Natural killer cell (primary cell): ENCODE measurements at regions not wholly inside any gene's neighbourhood (a gene's known extent, or its start where the extent isn't known, plus 50 kb on each side); places are given as distances from the start of the nearest gene placed in this dataset.
A peak's percentile ranks its signal among the peaks of the same experiment; 100 is the strongest.

Source experiments
- ATAC-seq, 3 donors: fragments of 150-1000 bp in 2 of 3; fragments of 200-7000 bp in 1 of 3; cut with Tn5 transposase; 1 replicate in 1 of 3; 2 replicates in 2 of 3; pipeline ENCODE4 v1.10.0; 2021; ENCODE audit warnings: mild to moderate bottlenecking in 2 of 3, moderate library complexity in 2 of 3
- DNase-seq, 2 donors: peaks; one replicate each; pipeline versions ENCODE4 v3.0.0 to v3.0.0-alpha.2; 2013 to 2021; ENCODE audit warnings: mixed read lengths in 1 of 2
- H3K27ac ChIP-seq: one replicate; pipeline ENCODE4 v1.5.1; 2013; ENCODE audit warnings: mild to moderate bottlenecking, low read length
- H3K27me3 ChIP-seq: one replicate; pipeline ENCODE4 v1.6.1; 2013; ENCODE audit warnings: low read length; ENCODE audit not compliant: control insufficient read depth, insufficient read depth
- H3K36me3 ChIP-seq: one replicate; pipeline ENCODE4 v1.6.1; 2013; ENCODE audit warnings: low read length; ENCODE audit not compliant: control insufficient read depth, insufficient read depth
- H3K4me1 ChIP-seq: one replicate; pipeline ENCODE4 v1.6.1; 2013; ENCODE audit warnings: low read length; ENCODE audit not compliant: control insufficient read depth, insufficient read depth
- H3K4me3 ChIP-seq: one replicate; pipeline ENCODE4 v1.5.1; 2013; ENCODE audit warnings: low read length
- H3K9me3 ChIP-seq: one replicate; pipeline ENCODE4 v1.6.1; 2013; ENCODE audit warnings: low read length; ENCODE audit not compliant: control insufficient read depth, insufficient read depth
- H3K27ac Mint-ChIP-seq, 2 donors: one replicate each; pipeline ENCODE4 v1.8.0; 2022; ENCODE audit warnings: mild to moderate bottlenecking in 2 of 2, mixed read lengths in 2 of 2, moderate library complexity in 1 of 2
- H3K27me3 Mint-ChIP-seq, 2 donors: one replicate each; pipeline ENCODE4 v1.8.0; 2022; ENCODE audit warnings: low read depth in 2 of 2, mixed read lengths in 2 of 2
- H3K36me3 Mint-ChIP-seq: one replicate; pipeline ENCODE4 v1.8.0; 2022; ENCODE audit warnings: mixed read lengths
- H3K4me1 Mint-ChIP-seq, 2 donors: one replicate each; pipeline ENCODE4 v1.8.0; 2022; ENCODE audit warnings: mixed read lengths in 2 of 2
- H3K4me3 Mint-ChIP-seq: one replicate; pipeline ENCODE4 v1.8.0; 2022; ENCODE audit warnings: mild to moderate bottlenecking, moderate library complexity, mixed read lengths
- H3K9me3 Mint-ChIP-seq, 2 donors: one replicate each; pipeline ENCODE4 v1.8.0; 2022; ENCODE audit warnings: mixed read lengths in 2 of 2
- CTCF ChIP-seq: fragments of 200-600 bp; IDR thresholded peaks from one replicate; pipeline ENCODE4 v1.8.0; 2022; ENCODE audit warnings: antibody characterized with exemption
- WGBS: methylation state at CpG from one replicate; pipeline ENCODE4 v1.1.7; 2013; ENCODE audit warnings: missing lambda C conversion rate; ENCODE audit not compliant: insufficient coverage; 5-methylcytosine and 5-hydroxymethylcytosine counted together
- intact Hi-C: fragments of 100-400 bp; cut with micrococcal nuclease; formaldehyde crosslinking; loops from one replicate; pipeline ENCODE4 v1.14.2; 2022

- Histone ChIP-seq H3K36me3 (no peaks in the 10 kb centered on the region), H3K4me1 (no peaks in the 10 kb centered on the region), H3K4me3 (no peak overlapping the region), H3K9me3 (no peaks in the 10 kb centered on the region), H3K27me3 (no peaks in the 10 kb centered on the region), H3K27ac (no peak overlapping the region)
- Mint-ChIP-seq H3K4me3 (no peak overlapping the region), H3K36me3 (no peaks in the 10 kb centered on the region), H3K27me3 (peaks cover 8 to 11% of the 10 kb centered on the region in 2 donors), H3K4me1 (no peaks in the 10 kb centered on the region), H3K27ac (no peak overlapping the region), H3K9me3 (no peaks in the 10 kb centered on the region)
- intact Hi-C loops: no loop called here
- DNase-seq (no peak), ATAC-seq (peak in 1 of 3 donors; percentile 11)
- TF ChIP-seq CTCF: no peak
- WGBS: 82% methylated on average over 11 of the region's 11 CpGs
Measured at GRCh38 chr10:123552760-123553554, 113.2 kb upstream of the GPR26 start.

GRCh38 chr10:123553810-123554430 lies 112.2 kb upstream of the GPR26 start:
- WGBS: 78% methylated on average over 10 of the region's 10 CpGs
- no peaks in the 10 kb centered on the region for H3K36me3 ChIP-seq
- no peak overlapping the region for H3K27ac ChIP-seq
- H3K4me1 Mint-ChIP-seq: no peaks in the 10 kb centered on the region
- no peak for DNase-seq
- no peak for ATAC-seq
- intact Hi-C loops: no loop called here
- H3K4me3 Mint-ChIP-seq: no peak overlapping the region
- H3K4me3 ChIP-seq: no peak overlapping the region
- no peaks in the 10 kb centered on the region for H3K9me3 Mint-ChIP-seq
- H3K4me1 ChIP-seq: no peaks in the 10 kb centered on the region
- H3K9me3 ChIP-seq: no peaks in the 10 kb centered on the region
- H3K27ac Mint-ChIP-seq: no peak overlapping the region
- no peak for TF ChIP-seq CTCF
- H3K27me3 Mint-ChIP-seq: peaks cover 8 to 11% of the 10 kb centered on the region in 2 donors
- no peaks in the 10 kb centered on the region for H3K36me3 Mint-ChIP-seq
- H3K27me3 ChIP-seq: no peaks in the 10 kb centered on the region

- peaks cover 4% of the 10 kb centered on the region for H3K4me1 ChIP-seq
- Mint-ChIP-seq H3K4me1 (peaks cover 5% of the 10 kb centered on the region in 2 donors), H3K27me3 (peaks cover 11 to 17% of the 10 kb centered on the region in 2 donors), H3K9me3 (no peaks in the 10 kb centered on the region), H3K27ac (no peak overlapping the region), H3K4me3 (no peak overlapping the region), H3K36me3 (no peaks in the 10 kb centered on the region)
- intact Hi-C loops: no loop called here
- no peak overlapping the region for H3K4me3 ChIP-seq
- ATAC-seq (no peak), DNase-seq (no peak)
- TF ChIP-seq CTCF: no peak
- H3K27ac ChIP-seq: no peak overlapping the region
- WGBS: 85% methylated on average over 8 of the region's 8 CpGs
- H3K27me3 ChIP-seq: no peaks in the 10 kb centered on the region
- H3K36me3 ChIP-seq: no peaks in the 10 kb centered on the region
- no peaks in the 10 kb centered on the region for H3K9me3 ChIP-seq
Measured at GRCh38 chr10:123554656-123555055, 111.5 kb upstream of the GPR26 start.
